B cell (primary cell): ENCODE measurements at regions not wholly inside any gene's neighbourhood (a gene's known extent, or its start where the extent isn't known, plus 50 kb on each side); places are given as distances from the start of the nearest gene placed in this dataset.

Experiments
- ATAC-seq: fragments of 200-7000 bp; cut with Tn5 transposase; one replicate; pipeline ENCODE4 v1.10.0; 2021; ENCODE audit warnings: low read depth, mild to moderate bottlenecking, moderate number of reproducible peaks, moderate library complexity
- CTCF ChIA-PET: fragments of 350-600 bp; sonication (Branson Sonifier 250); formaldehyde crosslinking; loops from one replicate; lab custom pipeline; 2021; ENCODE audit warnings: antibody characterized with exemption, inconsistent platforms; lab: Charles Lee
- POLR2A ChIA-PET: fragments of 350-600 bp; sonication (Branson Sonifier 250); formaldehyde crosslinking; loops from one replicate; lab custom pipeline; 2021; ENCODE audit warnings: antibody characterized with exemption; lab: Charles Lee
- DNase-seq: peaks from one replicate; pipeline ENCODE4 v3.0.0; 2013
- H2AFZ ChIP-seq: 2 replicates; pipeline ENCODE4 v1.6.1; 2012; ENCODE audit warnings: mild to moderate bottlenecking, low read depth, low read length; ENCODE audit not compliant: insufficient read depth, poor library complexity, severe bottlenecking
- H3K27ac ChIP-seq, 2 donors: 1 replicate in 1 of 2; 2 replicates in 1 of 2; pipeline ENCODE4 v1.5.1; 2012 to 2013; ENCODE audit warnings: low read length in 2 of 2, mild to moderate bottlenecking in 2 of 2, moderate library complexity in 1 of 2
- H3K27me3 ChIP-seq, 4 experiments: fragments of 200-600 bp in 1 of 4; sonication (generic) in 1 of 4; replicated peaks in 1 of 4; 1 replicate in 2 of 4; 2 replicates in 2 of 4; pipeline versions ENCODE4 v1.6.1 to v1.7.0; 2013 to 2016; ENCODE audit warnings: low read length in 3 of 4, mild to moderate bottlenecking in 2 of 4, mixed read lengths in 1 of 4, moderate library complexity in 1 of 4; ENCODE audit not compliant: insufficient read depth in 4 of 4, control insufficient read depth in 3 of 4; ENCODE audit errors: control extremely low read depth in 1 of 4
- H3K36me3 ChIP-seq, 2 experiments: replicated peaks in 1 of 2; 1 replicate in 1 of 2; 2 replicates in 1 of 2; pipeline versions ENCODE4 v1.6.1 to v1.7.1; 2013; ENCODE audit warnings: low read length in 1 of 2; ENCODE audit not compliant: insufficient read depth in 2 of 2, control insufficient read depth in 1 of 2; ENCODE audit errors: control extremely low read depth in 1 of 2, extremely low read depth in 1 of 2
- H3K4me1 ChIP-seq, 2 donors: fragments of 200-600 bp in 1 of 2; sonication (generic) in 1 of 2; 1 replicate in 1 of 2; 2 replicates in 1 of 2; pipeline versions ENCODE4 v1.5.1 to v1.6.1; 2013 to 2017; ENCODE audit warnings: low read length in 2 of 2; ENCODE audit not compliant: control insufficient read depth in 2 of 2, insufficient read depth in 2 of 2
- H3K4me2 ChIP-seq: replicated peaks from 2 replicates; pipeline ENCODE3; 2012; ENCODE audit warnings: mild to moderate bottlenecking, low read depth, low read length; ENCODE audit not compliant: poor library complexity, severe bottlenecking
- H3K4me3 ChIP-seq, 5 experiments: fragments of 200-600 bp in 1 of 5; sonication (generic) in 1 of 5; 1 replicate in 3 of 5; 2 replicates in 2 of 5; pipeline versions ENCODE4 v1.5.1 to v1.7.0; 2011 to 2016; ENCODE audit warnings: low read length in 4 of 5, mild to moderate bottlenecking in 4 of 5, low read depth in 2 of 5, control low read depth in 1 of 5, moderate library complexity in 1 of 5; ENCODE audit not compliant: insufficient read depth in 1 of 5; ENCODE audit errors: control extremely low read depth in 1 of 5, extremely low read depth in 1 of 5
- H3K79me2 ChIP-seq: fragments of 200-600 bp; sonication (generic); one replicate; pipeline ENCODE4 v1.6.0; 2016; ENCODE audit warnings: low read length; ENCODE audit not compliant: control insufficient read depth, insufficient read depth
- H3K9ac ChIP-seq: fragments of 200-600 bp; sonication (generic); 2 replicates; pipeline ENCODE4 v1.6.1; 2017; ENCODE audit warnings: mild to moderate bottlenecking, low read length, moderate library complexity
- H3K9me3 ChIP-seq, 3 donors: one replicate each; pipeline versions ENCODE4 v1.6.1 to v1.7.1; 2013; ENCODE audit warnings: low read length in 2 of 3; ENCODE audit not compliant: control insufficient read depth in 2 of 3, insufficient read depth in 1 of 3; ENCODE audit errors: control extremely low read depth in 1 of 3
- H4K20me1 ChIP-seq: 2 replicates; pipeline ENCODE4 v1.6.0; 2012; ENCODE audit warnings: mild to moderate bottlenecking, low read length; ENCODE audit not compliant: insufficient read depth, control insufficient read depth, poor library complexity, severe bottlenecking
- H3K27ac Mint-ChIP-seq: one replicate; pipeline ENCODE4 v1.8.0; 2021; ENCODE audit warnings: mixed read lengths
- H3K27me3 Mint-ChIP-seq: one replicate; pipeline ENCODE4 v1.8.0; 2021; ENCODE audit warnings: mixed read lengths
- H3K4me1 Mint-ChIP-seq: one replicate; pipeline ENCODE4 v1.8.0; 2021; ENCODE audit warnings: mixed read lengths
- H3K4me3 Mint-ChIP-seq: one replicate; pipeline ENCODE4 v1.8.0; 2021; ENCODE audit warnings: mixed read lengths
- H3K9me3 Mint-ChIP-seq: one replicate; pipeline ENCODE4 v1.8.0; 2022; ENCODE audit warnings: mixed read lengths; ENCODE audit not compliant: insufficient read depth
- CTCF ChIP-seq: fragments of 200-600 bp; IDR thresholded peaks from one replicate; pipeline ENCODE4 v1.8.0; 2022; ENCODE audit warnings: antibody characterized with exemption, mild to moderate bottlenecking
- EZH2 ChIP-seq: IDR thresholded peaks from 2 replicates; pipeline ENCODE4 v1.6.1; 2012; ENCODE audit warnings: borderline replicate concordance, low read depth, mild to moderate bottlenecking, moderate library complexity, low read length; ENCODE audit not compliant: insufficient read depth, poor library complexity, severe bottlenecking
- WGBS: methylation state at CpG from one replicate; pipeline ENCODE4 v1.1.5; 2013; ENCODE audit warnings: missing lambda C conversion rate; ENCODE audit not compliant: insufficient coverage; 5-methylcytosine and 5-hydroxymethylcytosine counted together
- intact Hi-C: fragments of 100-400 bp; cut with micrococcal nuclease; formaldehyde crosslinking; loops from one replicate; pipeline ENCODE4 v1.10.0; 2022

- no peak overlapping the region for H2AFZ ChIP-seq
- H3K27ac ChIP-seq, result no peak overlapping the region
- TF ChIP-seq CTCF (no peak), EZH2 (no peak)
- H3K4me3 ChIP-seq, result no peak overlapping the region
- DNase-seq (no peak), ATAC-seq (no peak)
- no peak overlapping the region for H3K4me3 Mint-ChIP-seq
- H3K27me3 ChIP-seq, result no peaks in the 10 kb centered on the region
- intact Hi-C loops, result no loop called here
- no peaks in the 10 kb centered on the region for H3K27me3 Mint-ChIP-seq
- no peak overlapping the region for H3K4me2 ChIP-seq
- no peaks in the 10 kb centered on the region for H4K20me1 ChIP-seq
- H3K4me1 Mint-ChIP-seq, result peaks cover 4% of the 10 kb centered on the region
- H3K79me2 ChIP-seq, result no peaks in the 10 kb centered on the region
- no peak overlapping the region for H3K27ac Mint-ChIP-seq
- no peaks in the 10 kb centered on the region for H3K9me3 Mint-ChIP-seq
- no peaks in the 10 kb centered on the region for H3K36me3 ChIP-seq
- CTCF ChIA-PET, result no interaction called here
- POLR2A ChIA-PET, result no interaction called here
- H3K9ac ChIP-seq, result no peak overlapping the region
- no peaks in the 10 kb centered on the region for H3K4me1 ChIP-seq
- no peaks in the 10 kb centered on the region for H3K9me3 ChIP-seq
These were observed 456.8 kb downstream of the EBF1 start for GRCh38 chr5:158642879-158643278.

GRCh38 chr5:158641016-158641415 is 458.7 kb downstream of the EBF1 start:
- Mint-ChIP-seq H3K4me3 (no peak overlapping the region), H3K4me1 (peaks cover 8% of the 10 kb centered on the region), H3K27ac (no peak overlapping the region), H3K27me3 (no peaks in the 10 kb centered on the region), H3K9me3 (no peaks in the 10 kb centered on the region)
- H3K4me2 ChIP-seq, result no peak overlapping the region
- ChIA-PET POLR2A (no interaction called here), CTCF (no interaction called here)
- no peak overlapping the region for H3K4me3 ChIP-seq
- DNase-seq (no peak), ATAC-seq (no peak)
- H3K9me3 ChIP-seq, result no peaks in the 10 kb centered on the region
- no peaks in the 10 kb centered on the region for H3K4me1 ChIP-seq
- no CpG with 5 or more reads among the region's 3 CpGs for WGBS
- H3K27ac ChIP-seq, result no peak overlapping the region
- H3K36me3 ChIP-seq, result no peaks in the 10 kb centered on the region
- intact Hi-C loops, result no loop called here
- no peak overlapping the region for H2AFZ ChIP-seq
- no peak overlapping the region for H3K9ac ChIP-seq
- H3K27me3 ChIP-seq, result no peaks in the 10 kb centered on the region
- TF ChIP-seq EZH2 (no peak), CTCF (no peak)
- H3K79me2 ChIP-seq, result no peaks in the 10 kb centered on the region
- H4K20me1 ChIP-seq, result no peaks in the 10 kb centered on the region
